OCI-LY1 (cell line): ENCODE measurements at regions not wholly inside any gene's neighbourhood (a gene's known extent, or its start where the extent isn't known, plus 50 kb on each side); places are given as distances from the start of the nearest gene placed in this dataset.

Source experiments
- H2AFZ ChIP-seq: fragments of 200-600 bp; sonication (generic), shearing (Covaris generic); 2 replicates; pipeline ENCODE4 v1.6.0; 2014; ENCODE audit warnings: antibody characterized with exemption, mild to moderate bottlenecking, low read length
- H3F3A ChIP-seq: fragments of 200-600 bp; sonication (generic), shearing (Covaris generic); 2 replicates; pipeline ENCODE4 v1.6.0; 2014; ENCODE audit warnings: mild to moderate bottlenecking, antibody characterized with exemption, low read length, moderate library complexity; ENCODE audit not compliant: insufficient read depth
- H3K27ac ChIP-seq: fragments of 200-600 bp; sonication (generic); 2 replicates; pipeline ENCODE4 v1.5.1; 2014; ENCODE audit warnings: low read length, mixed run types, mild to moderate bottlenecking, low read depth; ENCODE audit not compliant: poor library complexity, severe bottlenecking
- H3K27me3 ChIP-seq: fragments of 200-600 bp; sonication (generic); 2 replicates; pipeline ENCODE4 v1.6.0; 2014; ENCODE audit warnings: antibody characterized with exemption, mild to moderate bottlenecking, low read length, moderate library complexity; ENCODE audit not compliant: insufficient read depth
- H3K36me3 ChIP-seq: fragments of 200-600 bp; sonication (generic); 2 replicates; pipeline ENCODE4 v1.6.1; 2014; ENCODE audit warnings: mild to moderate bottlenecking, antibody characterized with exemption, low read length, moderate library complexity, mixed read lengths; ENCODE audit not compliant: insufficient read depth
- H3K4me1 ChIP-seq: fragments of 200-600 bp; sonication (generic); 2 replicates; pipeline ENCODE4 v1.5.1; 2014; ENCODE audit warnings: mild to moderate bottlenecking, low read length, moderate library complexity; ENCODE audit not compliant: insufficient read depth, severe bottlenecking
- H3K4me2 ChIP-seq: fragments of 200-600 bp; sonication (generic), shearing (Covaris generic); 2 replicates; pipeline ENCODE4 v1.6.1; 2014; ENCODE audit warnings: low read length
- H3K4me3 ChIP-seq: fragments of 200-600 bp; sonication (generic); 2 replicates; pipeline ENCODE4 v1.5.1; 2014; ENCODE audit warnings: low read length, low read depth, mild to moderate bottlenecking, mixed read lengths; ENCODE audit not compliant: poor library complexity, severe bottlenecking
- H3K79me2 ChIP-seq: fragments of 200-600 bp; shearing (Covaris generic); 2 replicates; pipeline ENCODE4 v1.6.1; 2016; ENCODE audit warnings: mixed run types, low read length, mixed read lengths; ENCODE audit not compliant: insufficient read depth
- H3K9ac ChIP-seq: fragments of 200-600 bp; sonication (generic), shearing (Covaris generic); 2 replicates; pipeline ENCODE4 v1.6.1; 2014; ENCODE audit warnings: mild to moderate bottlenecking, low read length, mixed read lengths
- H3K9me2 ChIP-seq: fragments of 200-600 bp; sonication (generic), shearing (Covaris generic); 2 replicates; pipeline ENCODE4 v1.6.1; 2014; ENCODE audit warnings: low read depth, mild to moderate bottlenecking, low read length, mixed read lengths
- H3K9me3 ChIP-seq: fragments of 200-600 bp; shearing (Covaris generic); 2 replicates; pipeline ENCODE4 v1.6.1; 2014; ENCODE audit warnings: low read length, mixed read lengths
- H4K20me1 ChIP-seq: fragments of 200-600 bp; sonication (generic), shearing (Covaris generic); 2 replicates; pipeline ENCODE4 v1.6.0; 2016; ENCODE audit warnings: mild to moderate bottlenecking, low read length; ENCODE audit not compliant: insufficient read depth
- EZH2 ChIP-seq: fragments of 200-600 bp; sonication (generic), shearing (Covaris generic); IDR thresholded peaks from 2 replicates; pipeline ENCODE4 v1.8.0; 2017; ENCODE audit warnings: borderline replicate concordance, mixed run types, mild to moderate bottlenecking, antibody characterized with exemption, low read length, moderate library complexity, mixed read lengths
- TF ChIP-seq, protein P1 (sequence below): fragments of 200-600 bp; sonication (generic), shearing (Covaris generic); IDR thresholded peaks from 2 replicates; pipeline ENCODE4 v1.5.1; 2017; ENCODE audit warnings: mild to moderate bottlenecking, antibody characterized with exemption, low read length, moderate library complexity, mixed read lengths

DNA sequence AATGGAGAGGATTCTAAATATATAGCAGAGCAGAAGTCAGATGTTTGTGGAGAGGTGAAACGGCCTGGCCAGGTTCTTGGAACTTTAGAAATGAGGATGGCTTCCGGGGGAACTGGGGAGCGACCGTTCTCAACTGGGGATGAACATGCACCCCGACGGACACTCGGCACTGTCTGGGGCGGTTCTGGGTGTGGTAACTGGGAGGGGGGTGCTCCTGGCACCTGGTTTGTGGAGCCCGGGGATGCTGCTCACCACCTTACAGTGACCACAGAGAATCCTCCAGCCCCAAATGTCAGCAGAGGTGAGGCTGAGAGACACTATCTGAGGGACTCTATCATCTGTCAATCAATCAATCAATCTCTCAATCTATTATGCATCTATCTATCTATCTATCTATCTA, 69.0 kb upstream of the PPP2R3B start:
- Histone ChIP-seq H3K79me2 (no peaks in the 10 kb centered on the region), H2AFZ (no peak overlapping the region), H3K36me3 (no peaks in the 10 kb centered on the region), H3K4me1 (no peaks in the 10 kb centered on the region), H3K9me2 (no peaks in the 10 kb centered on the region), H3K9me3 (no peaks in the 10 kb centered on the region), H3F3A (peaks cover 6% of the 10 kb centered on the region; the same call in 1 of the 2 replicates), H4K20me1 (no peaks in the 10 kb centered on the region), H3K27me3 (no peaks in the 10 kb centered on the region), H3K4me3 (no peak overlapping the region), H3K9ac (no peak overlapping the region), H3K4me2 (no peak overlapping the region), H3K27ac (no peak overlapping the region)
- no peak for TF ChIP-seq EZH2
- TF ChIP-seq, protein P1, sequence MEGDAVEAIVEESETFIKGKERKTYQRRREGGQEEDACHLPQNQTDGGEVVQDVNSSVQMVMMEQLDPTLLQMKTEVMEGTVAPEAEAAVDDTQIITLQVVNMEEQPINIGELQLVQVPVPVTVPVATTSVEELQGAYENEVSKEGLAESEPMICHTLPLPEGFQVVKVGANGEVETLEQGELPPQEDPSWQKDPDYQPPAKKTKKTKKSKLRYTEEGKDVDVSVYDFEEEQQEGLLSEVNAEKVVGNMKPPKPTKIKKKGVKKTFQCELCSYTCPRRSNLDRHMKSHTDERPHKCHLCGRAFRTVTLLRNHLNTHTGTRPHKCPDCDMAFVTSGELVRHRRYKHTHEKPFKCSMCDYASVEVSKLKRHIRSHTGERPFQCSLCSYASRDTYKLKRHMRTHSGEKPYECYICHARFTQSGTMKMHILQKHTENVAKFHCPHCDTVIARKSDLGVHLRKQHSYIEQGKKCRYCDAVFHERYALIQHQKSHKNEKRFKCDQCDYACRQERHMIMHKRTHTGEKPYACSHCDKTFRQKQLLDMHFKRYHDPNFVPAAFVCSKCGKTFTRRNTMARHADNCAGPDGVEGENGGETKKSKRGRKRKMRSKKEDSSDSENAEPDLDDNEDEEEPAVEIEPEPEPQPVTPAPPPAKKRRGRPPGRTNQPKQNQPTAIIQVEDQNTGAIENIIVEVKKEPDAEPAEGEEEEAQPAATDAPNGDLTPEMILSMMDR = no peak

DNA sequence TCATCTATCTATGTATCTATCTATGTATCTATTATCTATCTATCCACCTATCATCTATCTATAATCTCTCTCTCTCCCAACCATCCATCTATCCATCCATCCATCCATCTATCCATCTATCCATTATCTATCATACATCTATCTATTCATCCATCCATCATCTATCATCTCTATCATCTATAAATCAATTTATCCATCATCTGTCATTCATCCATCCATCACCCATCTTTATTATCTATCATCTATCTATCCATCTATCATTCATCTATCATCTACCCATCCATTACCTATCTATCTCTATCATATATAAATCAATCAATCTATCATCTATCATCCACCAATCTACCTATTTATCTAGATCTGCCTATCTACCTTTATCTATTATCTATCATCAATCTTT, 69.4 kb upstream of the PPP2R3B start:
- H3K36me3 ChIP-seq = no peaks in the 10 kb centered on the region
- no peak overlapping the region for H2AFZ ChIP-seq
- peaks cover 6% of the 10 kb centered on the region; the same call in 1 of the 2 replicates for H3F3A ChIP-seq
- no peak overlapping the region for H3K9ac ChIP-seq
- H3K4me1 ChIP-seq = no peaks in the 10 kb centered on the region
- H4K20me1 ChIP-seq = no peaks in the 10 kb centered on the region
- TF ChIP-seq EZH2 = no peak
- no peak overlapping the region for H3K4me3 ChIP-seq
- no peaks in the 10 kb centered on the region for H3K79me2 ChIP-seq
- H3K9me2 ChIP-seq = no peaks in the 10 kb centered on the region
- H3K9me3 ChIP-seq = no peaks in the 10 kb centered on the region
- H3K27ac ChIP-seq = no peak overlapping the region
- no peak overlapping the region for H3K4me2 ChIP-seq
- H3K27me3 ChIP-seq = no peaks in the 10 kb centered on the region

- Histone ChIP-seq H3K36me3 (no peaks in the 10 kb centered on the region), H3K4me3 (no peak overlapping the region), H3K9ac (no peak overlapping the region), H3F3A (peaks cover 6% of the 10 kb centered on the region; the same call in 1 of the 2 replicates), H3K27ac (no peak overlapping the region), H3K9me3 (no peaks in the 10 kb centered on the region), H3K4me2 (no peak overlapping the region), H3K27me3 (no peaks in the 10 kb centered on the region), H4K20me1 (no peaks in the 10 kb centered on the region), H3K9me2 (no peaks in the 10 kb centered on the region), H3K4me1 (no peaks in the 10 kb centered on the region), H2AFZ (no peak overlapping the region), H3K79me2 (no peaks in the 10 kb centered on the region)
- no peak for TF ChIP-seq EZH2
- TF ChIP-seq, protein P1 = no peak
Observed at GRCh38 chrX:456551-457291, 70.0 kb upstream of the PPP2R3B start.

DNA sequence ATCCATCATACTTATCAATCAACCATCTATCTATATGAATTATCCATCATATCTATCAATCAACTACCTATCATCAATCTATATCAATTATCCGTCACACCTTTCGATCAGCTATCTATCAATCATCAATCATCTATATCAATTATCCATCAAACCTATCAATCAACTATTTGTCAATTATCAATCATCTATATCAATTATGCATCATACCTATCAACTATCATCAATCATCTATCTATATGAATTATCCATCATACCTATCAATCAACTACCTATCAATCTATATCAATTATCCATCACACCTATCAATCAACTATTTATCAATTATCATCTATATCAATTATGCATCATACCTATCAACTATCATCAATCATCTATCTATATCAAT, 70.6 kb upstream of the PPP2R3B start:
- H2AFZ ChIP-seq = no peak overlapping the region
- H3F3A ChIP-seq = peaks cover 6% of the 10 kb centered on the region; the same call in 1 of the 2 replicates
- no peaks in the 10 kb centered on the region for H3K4me1 ChIP-seq
- H3K9ac ChIP-seq = no peak overlapping the region
- H3K9me3 ChIP-seq = no peaks in the 10 kb centered on the region
- no peaks in the 10 kb centered on the region for H3K36me3 ChIP-seq
- H3K4me2 ChIP-seq = no peak overlapping the region
- H3K27ac ChIP-seq = no peak overlapping the region
- no peak for TF ChIP-seq EZH2
- TF ChIP-seq, protein P1 = no peak
- no peaks in the 10 kb centered on the region for H3K27me3 ChIP-seq
- no peaks in the 10 kb centered on the region for H4K20me1 ChIP-seq
- H3K9me2 ChIP-seq = no peaks in the 10 kb centered on the region
- no peak overlapping the region for H3K4me3 ChIP-seq
- H3K79me2 ChIP-seq = no peaks in the 10 kb centered on the region
